ENCODE measurements at regions not wholly inside any gene's neighbourhood (a gene's known extent, or its start where the extent isn't known, plus 50 kb on each side); places are given as distances from the start of the nearest gene placed in this dataset.
"Not testable (repeated sequence)": the region's sequence is repeated elsewhere in the genome, so short reads cannot be mapped to it uniquely, and the experiment has no call there.

DNA sequence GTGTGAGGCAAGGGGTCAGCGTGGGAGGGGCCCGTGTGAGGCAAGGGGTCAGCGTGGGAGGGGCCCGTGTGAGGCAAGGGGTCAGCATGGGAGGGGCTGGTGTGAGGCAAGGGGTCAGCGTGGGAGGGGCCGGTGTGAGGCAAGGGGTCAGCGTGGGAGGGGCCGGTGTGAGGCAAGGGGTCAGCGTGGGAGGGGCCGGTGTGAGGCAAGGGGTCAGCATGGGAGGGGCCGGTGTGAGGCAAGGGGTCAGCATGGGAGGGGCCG lies 119.2 kb downstream of the SEPTIN14 start:
- not testable (repeated sequence) for ATAC-seq (ENCODE audit: low read depth in 2 of 2); H3K36me3 Mint-ChIP-seq; DNase-seq; H3K4me1 Mint-ChIP-seq; H3K27ac Mint-ChIP-seq; H3K9me3 Mint-ChIP-seq; H3K4me3 Mint-ChIP-seq; H3K27me3 Mint-ChIP-seq

GRCh38 chr7:55742651-55743453 lies 119.7 kb downstream of the SEPTIN14 start:
- H3K36me3 Mint-ChIP-seq; H3K9me3 Mint-ChIP-seq; H3K4me3 Mint-ChIP-seq; ATAC-seq (ENCODE audit: low read depth in 2 of 2); H3K27ac Mint-ChIP-seq; H3K4me1 Mint-ChIP-seq; DNase-seq; H3K27me3 Mint-ChIP-seq: not testable (repeated sequence)

DNA sequence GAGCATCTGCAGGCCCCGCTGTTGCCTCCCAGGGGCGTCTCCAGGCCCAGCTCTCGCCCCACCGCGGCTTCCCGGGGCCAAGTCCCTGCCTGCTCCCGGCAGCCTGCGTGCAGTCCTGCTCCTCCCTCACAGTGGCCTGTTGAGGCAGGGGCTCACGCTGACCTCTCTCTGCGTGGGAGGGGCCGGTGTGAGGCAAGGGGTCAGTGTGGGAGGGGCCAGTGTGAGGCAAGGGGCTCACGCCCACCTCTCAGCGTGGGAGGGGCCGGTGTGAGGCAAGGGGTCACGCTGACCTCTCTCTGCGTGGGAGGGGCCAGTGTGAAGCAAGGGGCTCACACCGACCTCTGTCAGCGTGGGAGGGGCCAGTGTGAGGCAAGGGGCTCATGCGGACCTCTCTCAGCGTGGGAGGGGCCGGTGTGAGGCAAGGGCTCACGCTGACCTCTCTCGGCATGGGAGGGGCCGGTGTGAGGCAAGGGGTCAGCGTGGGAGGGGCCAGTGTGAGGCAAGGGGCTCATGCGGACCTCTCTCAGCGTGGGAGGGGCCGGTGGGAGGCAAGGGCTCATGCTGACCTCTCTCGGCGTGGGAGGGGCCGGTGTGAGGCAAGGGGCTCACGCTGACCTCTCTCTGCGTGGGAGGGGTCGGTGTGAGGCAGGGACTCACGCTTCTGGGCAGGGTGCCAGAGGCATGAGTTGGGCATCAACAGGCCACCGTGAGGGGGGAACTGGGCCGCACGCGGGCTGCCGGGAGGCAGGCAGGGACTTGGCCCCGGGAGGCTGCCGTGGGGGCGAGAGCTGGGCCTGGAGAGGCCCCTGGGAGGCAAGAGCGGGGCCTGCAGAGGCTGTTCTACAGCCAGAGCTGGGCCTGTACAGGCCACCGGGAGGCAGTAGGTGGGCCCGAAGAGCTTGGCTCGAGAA lies 120.6 kb downstream of the SEPTIN14 start:
- not testable (repeated sequence) for H3K4me1 Mint-ChIP-seq; H3K36me3 Mint-ChIP-seq; H3K27me3 Mint-ChIP-seq; ATAC-seq (ENCODE audit: low read depth in 2 of 2); H3K9me3 Mint-ChIP-seq; H3K27ac Mint-ChIP-seq; DNase-seq; H3K4me3 Mint-ChIP-seq

DNA sequence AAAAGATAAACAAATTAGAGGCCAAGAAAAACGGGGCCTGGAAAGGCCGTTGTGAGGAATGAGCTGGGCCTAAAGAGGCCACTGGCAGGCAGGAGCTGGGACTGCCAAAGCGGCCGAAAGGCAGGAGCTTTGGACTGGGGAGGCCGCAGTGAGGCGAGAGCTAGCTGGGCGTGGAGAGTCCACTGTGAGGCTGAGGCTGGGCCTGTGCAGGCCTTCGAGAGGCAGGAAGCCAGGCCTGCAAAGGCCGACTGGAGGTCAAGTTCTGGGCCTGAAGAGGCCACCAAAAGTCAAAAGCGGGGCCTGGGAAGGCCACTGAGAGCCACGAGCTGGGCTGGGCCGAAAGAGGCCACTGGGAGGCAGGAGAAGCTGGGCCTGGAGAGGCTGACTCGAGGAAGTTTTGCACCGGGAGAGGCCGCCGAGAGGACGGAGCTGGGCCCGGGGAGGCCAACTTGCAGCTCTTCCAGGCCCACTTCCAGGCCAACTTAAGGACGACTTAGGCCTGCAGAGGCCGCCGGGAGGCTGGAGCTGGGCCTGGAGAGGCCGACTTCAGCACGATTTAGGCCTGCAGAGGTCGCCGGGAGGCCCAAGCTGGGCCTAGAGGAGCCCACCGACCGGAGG lies 121.8 kb downstream of the SEPTIN14 start:
- not testable (repeated sequence) for H3K4me3 Mint-ChIP-seq; H3K27ac Mint-ChIP-seq; H3K36me3 Mint-ChIP-seq; H3K9me3 Mint-ChIP-seq; ATAC-seq (ENCODE audit: low read depth in 2 of 2); H3K4me1 Mint-ChIP-seq; H3K27me3 Mint-ChIP-seq; DNase-seq

DNA sequence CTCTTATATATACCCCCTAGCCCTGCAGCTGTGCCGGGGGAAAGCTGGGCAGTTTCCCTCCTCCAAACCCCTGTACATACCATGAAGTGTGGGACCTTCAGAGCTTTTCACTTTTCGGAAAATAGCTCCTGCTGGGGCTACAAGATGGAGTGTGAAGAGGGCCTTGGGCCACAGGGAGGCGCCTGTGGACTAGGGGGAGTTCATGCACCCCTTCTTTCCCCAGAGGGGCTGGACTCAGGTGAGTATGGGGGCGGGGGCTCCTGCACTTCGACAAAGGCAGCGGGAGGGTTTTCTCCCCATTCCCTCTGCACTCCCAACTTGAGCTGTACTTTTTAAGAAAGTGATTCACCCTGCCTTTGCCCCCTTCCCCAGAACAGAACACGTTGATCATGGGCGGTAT lies 122.5 kb downstream of the SEPTIN14 start:
- H3K4me3 Mint-ChIP-seq; H3K9me3 Mint-ChIP-seq; H3K27me3 Mint-ChIP-seq; ATAC-seq (ENCODE audit: low read depth in 2 of 2); DNase-seq; H3K36me3 Mint-ChIP-seq; H3K27ac Mint-ChIP-seq; H3K4me1 Mint-ChIP-seq: not testable (repeated sequence)

DNA sequence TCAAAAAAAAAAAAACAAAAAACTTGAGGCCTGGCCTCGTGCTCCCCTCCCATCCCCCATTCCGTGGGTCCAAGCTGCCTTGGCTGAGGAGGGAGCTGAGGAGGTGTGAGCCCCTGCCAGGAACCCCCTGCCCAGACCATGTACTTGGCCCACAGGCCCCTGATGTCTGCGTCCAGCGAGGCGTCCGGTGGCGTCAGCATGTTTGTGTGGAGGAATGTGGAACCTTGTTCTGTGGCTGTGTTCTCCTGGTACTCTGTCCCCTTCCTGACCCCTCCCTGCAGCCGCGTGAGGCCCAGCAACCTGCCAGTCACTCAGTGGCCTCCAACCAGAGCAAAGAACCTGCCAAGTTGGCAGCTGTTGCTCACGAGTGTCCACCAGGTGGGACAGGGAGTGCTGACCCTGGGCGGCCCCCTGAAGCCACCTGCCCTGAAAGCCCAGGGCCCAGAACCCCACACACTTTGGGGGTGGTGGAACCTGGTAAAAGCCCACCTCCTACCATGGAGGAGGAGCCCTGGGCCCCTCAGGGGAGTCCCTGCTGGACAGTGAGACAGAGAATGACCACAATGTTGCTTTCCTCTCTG lies 125.8 kb downstream of the SEPTIN14 start:
- ATAC-seq (ENCODE audit: low read depth in 2 of 2); H3K4me3 Mint-ChIP-seq; DNase-seq; H3K27me3 Mint-ChIP-seq; H3K4me1 Mint-ChIP-seq; H3K36me3 Mint-ChIP-seq; H3K27ac Mint-ChIP-seq: not testable (repeated sequence)
- H3K9me3 Mint-ChIP-seq, result peaks cover 0 to 14% (median 3%) of the 10 kb centered on the region in 7 donors

GRCh38 chr7:55733241-55734140 lies 129.1 kb downstream of the SEPTIN14 start:
- Mint-ChIP-seq H3K9me3 (peaks cover 0 to 14% (median 3%) of the 10 kb centered on the region in 7 donors), H3K27ac (no peak overlapping the region), H3K27me3 (no peaks in the 10 kb centered on the region), H3K36me3 (no peaks in the 10 kb centered on the region), H3K4me1 (no peaks in the 10 kb centered on the region), H3K4me3 (no peak overlapping the region)
- no peak for ATAC-seq (ENCODE audit: low read depth in 2 of 2)
- no peak for DNase-seq

- Mint-ChIP-seq H3K36me3 (no peaks in the 10 kb centered on the region), H3K27me3 (peaks cover 0 to 3% (median 0%) of the 10 kb centered on the region in 3 donors), H3K4me1 (no peaks in the 10 kb centered on the region), H3K27ac (no peak overlapping the region), H3K4me3 (no peak overlapping the region), H3K9me3 (peaks cover 1 to 14% (median 3%) of the 10 kb centered on the region in 7 donors)
- DNase-seq (no peak), ATAC-seq (ENCODE audit: low read depth in 2 of 2) (no peak)
Measured at GRCh38 chr7:55731931-55732330, 130.6 kb downstream of the SEPTIN14 start.

DNA sequence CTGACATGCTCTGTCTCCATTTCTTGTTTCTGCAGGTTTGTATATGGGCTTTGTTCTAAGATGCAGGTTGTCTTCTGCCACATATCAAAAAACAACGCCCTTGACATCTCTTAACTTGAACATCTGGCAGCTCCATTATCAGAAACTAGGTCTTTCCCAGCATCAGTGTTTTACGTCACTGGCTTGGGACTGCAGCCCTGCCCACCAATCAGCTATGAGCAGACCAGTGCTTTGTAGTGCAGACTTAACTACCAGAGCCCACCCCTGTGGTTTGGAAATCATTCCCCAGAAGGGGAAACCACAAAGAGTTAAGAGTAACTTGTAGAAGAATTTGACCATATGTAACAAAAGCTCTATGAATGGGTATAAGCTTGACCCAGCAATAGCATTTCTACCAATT lies 132.4 kb downstream of the SEPTIN14 start:
- ATAC-seq (ENCODE audit: low read depth in 2 of 2) (no peak), DNase-seq (no peak)
- Mint-ChIP-seq H3K27me3 (peaks cover 0 to 9% (median 0%) of the 10 kb centered on the region in 3 donors), H3K36me3 (no peaks in the 10 kb centered on the region), H3K4me1 (no peaks in the 10 kb centered on the region), H3K27ac (no peak overlapping the region), H3K9me3 (peaks cover 1 to 14% (median 3%) of the 10 kb centered on the region in 7 donors), H3K4me3 (no peak overlapping the region)

- H3K27ac Mint-ChIP-seq, result no peak overlapping the region
- H3K4me1 Mint-ChIP-seq, result no peaks in the 10 kb centered on the region
- peaks cover 0 to 3% (median 0%) of the 10 kb centered on the region in 7 donors for H3K9me3 Mint-ChIP-seq
- ATAC-seq (ENCODE audit: low read depth in 2 of 2) (no peak), DNase-seq (no peak)
- H3K27me3 Mint-ChIP-seq, result peaks cover 0 to 9% (median 0%) of the 10 kb centered on the region in 3 donors
- no peaks in the 10 kb centered on the region for H3K36me3 Mint-ChIP-seq
- no peak overlapping the region for H3K4me3 Mint-ChIP-seq
Measured at GRCh38 chr7:55723621-55723941, 139.0 kb downstream of the SEPTIN14 start.

- not testable (repeated sequence) for DNase-seq, H3K36me3 Mint-ChIP-seq, H3K9me3 Mint-ChIP-seq, H3K4me1 Mint-ChIP-seq, H3K27ac Mint-ChIP-seq, H3K27me3 Mint-ChIP-seq
- H3K4me3 Mint-ChIP-seq, result peak overlapping the region in 1 of 8 donors; percentile 68
- peak; percentile 78 to 83 for ATAC-seq (ENCODE audit: low read depth in 2 of 2)
Measured at GRCh38 chr7:55722874-55723620, 139.5 kb downstream of the SEPTIN14 start.

- H3K27me3 Mint-ChIP-seq; H3K4me3 Mint-ChIP-seq; H3K4me1 Mint-ChIP-seq; H3K9me3 Mint-ChIP-seq; H3K36me3 Mint-ChIP-seq; DNase-seq; ATAC-seq (ENCODE audit: low read depth in 2 of 2); H3K27ac Mint-ChIP-seq: not testable (repeated sequence)
Measured at GRCh38 chr7:55721004-55721403, 141.5 kb downstream of the SEPTIN14 start.
